H9 (cell line): ENCODE measurements at regions not wholly inside any gene's neighbourhood (a gene's known extent, or its start where the extent isn't known, plus 50 kb on each side); places are given as distances from the start of the nearest gene placed in this dataset.

Experiments
- DNase-seq: peaks from one replicate; pipeline ENCODE4 v3.0.0-alpha.2; 2017
- H2AFZ ChIP-seq: one replicate; pipeline ENCODE4 v1.6.1; 2013; ENCODE audit warnings: mild to moderate bottlenecking, low read length, control low read depth, moderate library complexity
- H2AK5ac ChIP-seq: 2 replicates; pipeline ENCODE4 v1.6.1; 2013; ENCODE audit warnings: low read length, control low read depth, mixed read lengths; ENCODE audit not compliant: insufficient read length
- H2BK120ac ChIP-seq: one replicate; pipeline ENCODE4 v1.6.1; 2013; ENCODE audit warnings: low read depth, mild to moderate bottlenecking, low read length, control low read depth, inconsistent platforms; ENCODE audit not compliant: poor library complexity, severe bottlenecking
- H2BK12ac ChIP-seq: 2 replicates; pipeline ENCODE4 v1.6.1; 2013; ENCODE audit warnings: low read length, control low read depth, mixed read lengths, low read depth; ENCODE audit not compliant: insufficient read length
- H2BK15ac ChIP-seq: 2 replicates; pipeline ENCODE4 v1.6.1; 2013; ENCODE audit warnings: low read depth, low read length, control low read depth
- H2BK20ac ChIP-seq: one replicate; pipeline ENCODE4 v1.6.1; 2013; ENCODE audit warnings: low read depth, mild to moderate bottlenecking, low read length, control low read depth, inconsistent platforms; ENCODE audit not compliant: poor library complexity, severe bottlenecking
- H2BK5ac ChIP-seq: 2 replicates; pipeline ENCODE4 v1.6.1; 2013; ENCODE audit warnings: low read length, control low read depth, mixed read lengths; ENCODE audit not compliant: insufficient read length
- H3K14ac ChIP-seq: 2 replicates; pipeline ENCODE4 v1.6.1; 2013; ENCODE audit warnings: low read length, control low read depth; ENCODE audit not compliant: insufficient read depth
- H3K18ac ChIP-seq: 2 replicates; pipeline ENCODE4 v1.6.1; 2013; ENCODE audit warnings: low read depth, mild to moderate bottlenecking, mixed read lengths, low read length, control low read depth; ENCODE audit not compliant: insufficient read length
- H3K23ac ChIP-seq: 2 replicates; pipeline ENCODE4 v1.6.1; 2013; ENCODE audit warnings: low read length, control low read depth, mixed read lengths, low read depth; ENCODE audit not compliant: insufficient read length
- H3K23me2 ChIP-seq: 2 replicates; pipeline ENCODE4 v1.6.1; 2013; ENCODE audit warnings: low read depth, mild to moderate bottlenecking, mixed read lengths, low read length, control low read depth; ENCODE audit not compliant: insufficient read length, poor library complexity, severe bottlenecking
- H3K27ac ChIP-seq: 2 replicates; pipeline ENCODE4 v1.5.1; 2013; ENCODE audit warnings: low read length, control low read depth, mixed read lengths, low read depth; ENCODE audit not compliant: insufficient read length
- H3K27me3 ChIP-seq: 2 replicates; pipeline ENCODE4 v1.6.1; 2013; ENCODE audit warnings: low read length, control low read depth, inconsistent platforms; ENCODE audit not compliant: insufficient read depth
- H3K4ac ChIP-seq: 2 replicates; pipeline ENCODE4 v1.6.1; 2013; ENCODE audit warnings: low read depth, mild to moderate bottlenecking, control low read depth, inconsistent platforms, low read length, moderate library complexity
- H3K4me1 ChIP-seq: 2 replicates; pipeline ENCODE4 v1.6.1; 2013; ENCODE audit warnings: low read length, control low read depth, inconsistent platforms; ENCODE audit not compliant: insufficient read depth
- H3K4me2 ChIP-seq: 2 replicates; pipeline ENCODE4 v1.6.1; 2013; ENCODE audit warnings: low read length, control low read depth, mixed read lengths; ENCODE audit not compliant: insufficient read length, insufficient read depth
- H3K56ac ChIP-seq: 2 replicates; pipeline ENCODE4 v1.6.1; 2013; ENCODE audit warnings: low read depth, mild to moderate bottlenecking, mixed read lengths, low read length, control low read depth; ENCODE audit not compliant: insufficient read length
- H3K79me1 ChIP-seq: 2 replicates; pipeline ENCODE4 v1.6.1; 2013; ENCODE audit warnings: low read depth, mild to moderate bottlenecking, moderate library complexity, low read length, control low read depth, inconsistent platforms; ENCODE audit not compliant: insufficient read depth, poor library complexity, severe bottlenecking
- H3K79me2 ChIP-seq: 2 replicates; pipeline ENCODE4 v1.6.1; 2013; ENCODE audit warnings: low read length, control low read depth, inconsistent platforms; ENCODE audit not compliant: insufficient read depth
- H3K9ac ChIP-seq: 2 replicates; pipeline ENCODE4 v1.6.1; 2013; ENCODE audit warnings: low read length, control low read depth, mixed read lengths; ENCODE audit not compliant: insufficient read length; ENCODE audit errors: extremely low read depth
- H3K9me3 ChIP-seq: one replicate; pipeline ENCODE4 v1.6.1; 2013; ENCODE audit warnings: low read depth, low read length, inconsistent platforms; ENCODE audit not compliant: control insufficient read depth
- H3T11ph ChIP-seq: one replicate; pipeline ENCODE4 v1.6.1; 2013; ENCODE audit warnings: mild to moderate bottlenecking, low read length, control low read depth, inconsistent platforms
- H4K20me1 ChIP-seq: one replicate; pipeline ENCODE4 v1.6.1; 2013; ENCODE audit not compliant: control insufficient read depth, insufficient read length, insufficient read depth
- H4K5ac ChIP-seq: 2 replicates; pipeline ENCODE4 v1.6.1; 2013; ENCODE audit warnings: low read depth, mild to moderate bottlenecking, mixed read lengths, low read length, control low read depth; ENCODE audit not compliant: insufficient read length
- H4K8ac ChIP-seq: replicated peaks from 2 replicates; pipeline ENCODE4 v1.6.1; 2013; ENCODE audit warnings: low read length, control low read depth, mixed read lengths, low read depth; ENCODE audit not compliant: insufficient read length
- H4K91ac ChIP-seq: 2 replicates; pipeline ENCODE4 v1.6.1; 2013; ENCODE audit warnings: low read depth, mild to moderate bottlenecking, moderate library complexity, mixed read lengths, low read length, control low read depth; ENCODE audit not compliant: insufficient read length
- H3K27ac Mint-ChIP-seq, 3 experiments: 2 replicates in 2 of 3; 3 replicates in 1 of 3; pipeline ENCODE4 v1.8.0; 2020 to 2021; ENCODE audit warnings: mixed read lengths in 3 of 3, mild to moderate bottlenecking in 1 of 3, moderate library complexity in 1 of 3
- H3K27me3 Mint-ChIP-seq: 2 replicates; pipeline ENCODE4 v1.8.0; 2021; ENCODE audit warnings: low read depth, mild to moderate bottlenecking, moderate library complexity, mixed read lengths
- H3K36me3 Mint-ChIP-seq, 3 experiments: 2 replicates in 2 of 3; 3 replicates in 1 of 3; pipeline ENCODE4 v1.8.0; 2020 to 2021; ENCODE audit warnings: low read depth in 3 of 3, mixed read lengths in 3 of 3; ENCODE audit not compliant: insufficient read depth in 1 of 3
- H3K4me1 Mint-ChIP-seq, 2 experiments: 2 replicates each; pipeline ENCODE4 v1.8.0; 2020; ENCODE audit warnings: mixed read lengths in 2 of 2
- H3K4me3 Mint-ChIP-seq, 2 experiments: 2 replicates in 1 of 2; 3 replicates in 1 of 2; pipeline ENCODE4 v1.8.0; 2020 to 2021; ENCODE audit warnings: mild to moderate bottlenecking in 2 of 2, mixed read lengths in 2 of 2, moderate library complexity in 1 of 2
- H3K9me3 Mint-ChIP-seq, 2 experiments: 2 replicates in 1 of 2; 3 replicates in 1 of 2; pipeline ENCODE4 v1.8.0; 2020; ENCODE audit warnings: mild to moderate bottlenecking in 2 of 2, mixed read lengths in 2 of 2, moderate library complexity in 1 of 2
- CTCF ChIP-seq: fragments of 200-600 bp; sonication (generic); conservative IDR thresholded peaks from 3 replicates; pipeline ENCODE4 v1.8.0; 2021; ENCODE audit warnings: antibody characterized with exemption, mild to moderate bottlenecking
- WGBS: extraction: QIAGEN DNeasy Blood & Tissue Kit; methylation state at CpG from one replicate; pipeline ENCODE4 v1.1.7; 2013; ENCODE audit warnings: missing lambda C conversion rate, low lambda C conversion rate, mixed read lengths; ENCODE audit not compliant: insufficient read length; ENCODE audit errors: extremely low coverage; 5-methylcytosine and 5-hydroxymethylcytosine counted together

- no peak overlapping the region for H2BK20ac ChIP-seq
- no peaks in the 10 kb centered on the region for H3K27me3 ChIP-seq
- H3K27ac ChIP-seq = no peak overlapping the region
- WGBS = no CpG with 5 or more reads among the region's 2 CpGs
- no peak for TF ChIP-seq CTCF
- Mint-ChIP-seq H3K9me3 (no peaks in the 10 kb centered on the region; a peak in 2 of 5 replicates), H3K4me1 (peaks cover 3 to 13% of the 10 kb centered on the region in 2 experiments), H3K27me3 (no peaks in the 10 kb centered on the region), H3K27ac (no peak overlapping the region), H3K4me3 (no peak overlapping the region), H3K36me3 (no peaks in the 10 kb centered on the region; a peak in 1 of 7 replicates)
- no peak overlapping the region for H3K9ac ChIP-seq
- H4K5ac ChIP-seq = no peak overlapping the region
- no peak overlapping the region for H3K14ac ChIP-seq
- H2AFZ ChIP-seq = no peak overlapping the region
- H2BK15ac ChIP-seq = no peak overlapping the region
- no peaks in the 10 kb centered on the region for H3K79me2 ChIP-seq
- H2BK5ac ChIP-seq = no peak overlapping the region
- no peak overlapping the region for H2BK12ac ChIP-seq
- no peak overlapping the region for H3K4ac ChIP-seq
- H3K79me1 ChIP-seq = no peaks in the 10 kb centered on the region
- H3K4me2 ChIP-seq = no peak overlapping the region
- no peak overlapping the region for H2BK120ac ChIP-seq
- DNase-seq = no peak
- no peaks in the 10 kb centered on the region for H3K23me2 ChIP-seq
- H4K20me1 ChIP-seq = no peaks in the 10 kb centered on the region
- H3T11ph ChIP-seq = no peak overlapping the region
- H4K91ac ChIP-seq = no peak overlapping the region
- H3K56ac ChIP-seq = no peak overlapping the region
- H3K4me1 ChIP-seq = no peaks in the 10 kb centered on the region; the same call in 1 of the 2 replicates
- no peaks in the 10 kb centered on the region for H3K9me3 ChIP-seq
- no peak overlapping the region for H3K23ac ChIP-seq
- H2AK5ac ChIP-seq = no peak overlapping the region
- H4K8ac ChIP-seq = no peak overlapping the region
- H3K18ac ChIP-seq = no peak overlapping the region
Measured at GRCh38 chr1:199784138-199784895, 243.2 kb upstream of the NR5A2 start.
